Endothelial cell (in vitro differentiated cells): ENCODE measurements at regions not wholly inside any gene's neighbourhood (a gene's known extent, or its start where the extent isn't known, plus 50 kb on each side); places are given as distances from the start of the nearest gene placed in this dataset.

ENCODE experiments used
- DNase-seq: peaks from one replicate; pipeline ENCODE4 v3.0.0; 2021; ENCODE audit warnings: low spot score
- H3K27ac Mint-ChIP-seq: one replicate; pipeline ENCODE4 v1.8.0; 2021; ENCODE audit warnings: mixed read lengths, inconsistent platforms; ENCODE audit not compliant: unreplicated experiment
- H3K27me3 Mint-ChIP-seq: one replicate; pipeline ENCODE4 v1.8.0; 2021; ENCODE audit warnings: mild to moderate bottlenecking, moderate library complexity, mixed read lengths, inconsistent platforms; ENCODE audit not compliant: unreplicated experiment
- H3K36me3 Mint-ChIP-seq: one replicate; pipeline ENCODE4 v1.8.0; 2021; ENCODE audit warnings: mild to moderate bottlenecking, low read depth, mixed read lengths, inconsistent platforms; ENCODE audit not compliant: unreplicated experiment
- H3K4me1 Mint-ChIP-seq: one replicate; pipeline ENCODE4 v1.8.0; 2021; ENCODE audit warnings: mild to moderate bottlenecking, mixed read lengths, inconsistent platforms; ENCODE audit not compliant: unreplicated experiment
- H3K4me3 Mint-ChIP-seq: one replicate; pipeline ENCODE4 v1.8.0; 2021; ENCODE audit warnings: mild to moderate bottlenecking, mixed read lengths, inconsistent platforms; ENCODE audit not compliant: unreplicated experiment
- H3K9me3 Mint-ChIP-seq: one replicate; pipeline ENCODE4 v1.8.0; 2021; ENCODE audit warnings: mixed read lengths, inconsistent platforms; ENCODE audit not compliant: unreplicated experiment
- TF ChIP-seq, protein P1 (sequence below): fragments of 200-600 bp; sonication (generic); IDR thresholded peaks from one replicate; pipeline ENCODE4 v1.5.0; 2021; ENCODE audit warnings: antibody characterized with exemption; ENCODE audit not compliant: unreplicated experiment

DNA sequence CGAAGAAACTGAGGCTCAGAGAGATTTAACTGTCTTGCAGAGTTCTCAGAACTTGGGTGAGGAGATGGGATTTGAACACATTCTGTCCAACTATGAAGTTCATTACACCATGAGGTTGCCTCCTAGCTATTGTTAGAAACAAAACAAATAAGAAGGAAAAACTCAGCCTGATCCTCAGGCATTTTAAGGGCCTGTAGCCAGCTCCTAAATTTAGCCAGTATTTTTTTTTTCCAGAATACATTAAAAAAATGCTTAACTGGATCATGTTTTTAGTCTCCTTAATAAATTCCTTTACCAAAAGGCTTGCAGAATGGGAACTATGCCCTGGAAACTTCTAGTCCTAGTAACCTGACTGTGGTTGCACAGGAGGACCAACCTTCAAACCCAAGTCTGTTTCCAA lies 212.0 kb downstream of the CSNK2A3 start:
- H3K27ac Mint-ChIP-seq: no peak overlapping the region
- H3K4me3 Mint-ChIP-seq: no peak overlapping the region
- H3K9me3 Mint-ChIP-seq: no peaks in the 10 kb centered on the region
- TF ChIP-seq, protein P1, sequence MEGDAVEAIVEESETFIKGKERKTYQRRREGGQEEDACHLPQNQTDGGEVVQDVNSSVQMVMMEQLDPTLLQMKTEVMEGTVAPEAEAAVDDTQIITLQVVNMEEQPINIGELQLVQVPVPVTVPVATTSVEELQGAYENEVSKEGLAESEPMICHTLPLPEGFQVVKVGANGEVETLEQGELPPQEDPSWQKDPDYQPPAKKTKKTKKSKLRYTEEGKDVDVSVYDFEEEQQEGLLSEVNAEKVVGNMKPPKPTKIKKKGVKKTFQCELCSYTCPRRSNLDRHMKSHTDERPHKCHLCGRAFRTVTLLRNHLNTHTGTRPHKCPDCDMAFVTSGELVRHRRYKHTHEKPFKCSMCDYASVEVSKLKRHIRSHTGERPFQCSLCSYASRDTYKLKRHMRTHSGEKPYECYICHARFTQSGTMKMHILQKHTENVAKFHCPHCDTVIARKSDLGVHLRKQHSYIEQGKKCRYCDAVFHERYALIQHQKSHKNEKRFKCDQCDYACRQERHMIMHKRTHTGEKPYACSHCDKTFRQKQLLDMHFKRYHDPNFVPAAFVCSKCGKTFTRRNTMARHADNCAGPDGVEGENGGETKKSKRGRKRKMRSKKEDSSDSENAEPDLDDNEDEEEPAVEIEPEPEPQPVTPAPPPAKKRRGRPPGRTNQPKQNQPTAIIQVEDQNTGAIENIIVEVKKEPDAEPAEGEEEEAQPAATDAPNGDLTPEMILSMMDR: no peak
- DNase-seq: no peak
- no peaks in the 10 kb centered on the region for H3K4me1 Mint-ChIP-seq
- H3K36me3 Mint-ChIP-seq: no peaks in the 10 kb centered on the region
- no peaks in the 10 kb centered on the region for H3K27me3 Mint-ChIP-seq

DNA sequence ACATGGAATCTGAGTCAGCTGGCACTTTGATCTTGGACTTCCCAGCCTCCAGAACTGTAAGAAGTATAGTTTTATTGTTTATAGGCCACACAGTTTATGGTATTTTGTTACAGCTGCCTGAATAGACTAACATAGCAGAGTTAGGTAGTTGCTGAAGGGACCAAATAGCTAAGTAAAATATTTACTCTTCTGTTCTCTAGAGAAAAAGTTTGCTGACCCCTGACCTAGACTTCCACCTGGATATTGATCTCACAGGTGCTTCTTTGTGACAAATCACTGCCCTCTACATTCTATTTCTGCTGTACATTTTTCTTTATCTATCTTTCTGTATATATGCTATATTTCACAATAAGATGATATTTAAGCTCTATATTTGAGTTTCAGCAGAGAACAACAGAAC lies 212.5 kb downstream of the CSNK2A3 start:
- no peak overlapping the region for H3K27ac Mint-ChIP-seq
- H3K4me3 Mint-ChIP-seq: no peak overlapping the region
- H3K4me1 Mint-ChIP-seq: no peaks in the 10 kb centered on the region
- no peaks in the 10 kb centered on the region for H3K27me3 Mint-ChIP-seq
- TF ChIP-seq, protein P1: no peak
- no peaks in the 10 kb centered on the region for H3K9me3 Mint-ChIP-seq
- DNase-seq: no peak
- H3K36me3 Mint-ChIP-seq: no peaks in the 10 kb centered on the region

DNA sequence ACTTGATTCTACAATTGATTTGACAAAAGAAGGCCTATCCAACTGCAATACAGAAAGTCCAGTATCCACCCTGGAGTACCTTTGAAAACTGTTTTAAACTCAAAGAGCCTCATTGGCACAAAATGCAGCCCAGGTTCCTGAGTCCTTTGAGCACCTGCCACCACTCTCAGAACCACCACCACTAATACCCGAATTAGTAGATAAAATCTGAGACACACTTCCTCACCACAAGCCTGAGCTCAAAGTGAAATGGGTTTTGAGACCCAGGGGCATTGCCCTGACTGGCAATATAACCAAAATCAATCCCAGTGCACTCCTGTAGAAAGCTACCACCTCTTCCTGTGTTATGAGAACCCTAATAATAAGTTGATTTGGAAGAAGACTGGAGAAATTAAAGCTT lies 215.7 kb downstream of the CSNK2A3 start:
- DNase-seq: no peak
- TF ChIP-seq, protein P1: no peak
- H3K36me3 Mint-ChIP-seq: no peaks in the 10 kb centered on the region
- no peaks in the 10 kb centered on the region for H3K9me3 Mint-ChIP-seq
- H3K27ac Mint-ChIP-seq: no peak overlapping the region
- no peaks in the 10 kb centered on the region for H3K27me3 Mint-ChIP-seq
- H3K4me1 Mint-ChIP-seq: no peaks in the 10 kb centered on the region
- no peak overlapping the region for H3K4me3 Mint-ChIP-seq

DNA sequence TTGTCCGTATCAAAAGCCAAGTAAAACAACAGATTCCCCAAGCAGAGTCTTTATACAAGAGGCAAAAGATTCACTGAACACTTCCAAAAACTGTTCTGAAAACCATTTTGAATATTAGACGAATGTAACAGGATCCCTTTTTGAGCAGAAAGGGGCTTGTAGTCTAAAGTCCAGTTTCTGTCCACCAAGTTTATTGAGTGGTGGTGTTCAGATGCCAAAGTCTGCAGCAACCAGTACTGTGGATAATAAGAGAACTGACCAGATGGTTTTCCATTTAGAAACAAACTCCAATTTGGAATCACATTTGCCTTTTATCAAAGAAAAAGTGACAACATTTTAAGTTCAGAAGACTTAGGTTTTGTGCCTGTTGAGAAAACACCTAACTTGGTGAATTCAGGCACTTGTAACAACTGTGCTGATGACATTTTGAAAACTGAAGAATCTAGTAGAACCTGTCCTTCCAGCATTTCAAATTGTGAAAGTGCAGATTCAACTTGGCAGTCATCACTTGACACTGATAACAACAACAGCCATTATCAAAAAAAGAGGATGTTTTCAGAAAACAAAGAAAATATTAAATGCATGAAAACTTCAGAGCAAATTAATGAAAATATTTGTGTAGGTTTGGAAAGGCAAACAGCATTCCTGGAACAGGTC lies 217.1 kb downstream of the CSNK2A3 start:
- Mint-ChIP-seq H3K4me3 (no peak overlapping the region), H3K9me3 (no peaks in the 10 kb centered on the region), H3K27ac (no peak overlapping the region), H3K27me3 (no peaks in the 10 kb centered on the region), H3K4me1 (no peaks in the 10 kb centered on the region), H3K36me3 (no peaks in the 10 kb centered on the region)
- TF ChIP-seq, protein P1: no peak
- DNase-seq: no peak

DNA sequence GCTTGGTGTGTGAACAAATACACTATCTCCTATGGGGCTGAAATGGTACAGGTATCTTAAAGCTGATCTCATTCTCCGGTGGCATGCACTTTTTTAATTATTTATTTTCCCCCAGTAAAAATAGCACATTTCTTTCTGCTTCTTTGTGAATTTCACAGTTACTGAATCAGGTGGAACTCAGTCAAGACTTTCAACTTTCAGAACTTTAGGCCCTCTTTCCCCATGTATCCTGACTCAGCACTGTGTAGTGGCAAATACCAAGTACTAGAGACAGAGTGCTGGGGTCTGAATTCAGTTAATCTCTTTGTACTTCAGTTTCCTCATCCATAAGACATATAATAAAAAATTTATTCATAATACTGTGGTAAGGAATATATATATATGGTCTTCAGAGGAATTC lies 223.9 kb downstream of the CSNK2A3 start:
- Mint-ChIP-seq H3K27ac (no peak overlapping the region), H3K27me3 (no peaks in the 10 kb centered on the region), H3K4me1 (no peaks in the 10 kb centered on the region), H3K4me3 (no peak overlapping the region), H3K9me3 (no peaks in the 10 kb centered on the region), H3K36me3 (no peaks in the 10 kb centered on the region)
- TF ChIP-seq, protein P1: no peak
- no peak for DNase-seq
